A549 (cell line): ENCODE measurements at regions not wholly inside any gene's neighbourhood (a gene's known extent, or its start where the extent isn't known, plus 50 kb on each side); places are given as distances from the start of the nearest gene placed in this dataset.

Experiments
- CEBPB ChIP-seq, 2 experiments: fragments of >200 bp in 1 of 2; sonication (Bioruptor Twin) in 1 of 2; formaldehyde crosslinking in 1 of 2; IDR thresholded peaks; 2 replicates each; pipeline ENCODE4 v1.6.1; 2012 to 2016
- CTCF ChIP-seq: fragments of >200 bp; sonication (Bioruptor Twin); formaldehyde crosslinking; IDR thresholded peaks from 3 replicates; pipeline ENCODE4 v1.5.1; 2016
- HEYL ChIP-seq: fragments of 250-450 bp; sonication (Bioruptor Pico); IDR thresholded peaks from 2 replicates; pipeline ENCODE4 v1.8.0; 2021; ENCODE audit warnings: mild to moderate bottlenecking, moderate library complexity
- MAX ChIP-seq: IDR thresholded peaks from 2 replicates; pipeline ENCODE4 v1.6.1; 2012
- PBX3 ChIP-seq: IDR thresholded peaks from 2 replicates; pipeline ENCODE4 v1.6.1; 2012
- POLR2A ChIP-seq: IDR thresholded peaks from 2 replicates; pipeline ENCODE4 v1.6.1; 2012; ENCODE audit warnings: mild to moderate bottlenecking, low read length

- TF ChIP-seq PBX3, result no peak
- TF ChIP-seq CTCF, result no peak
- TF ChIP-seq CEBPB (IDR thresholded peaks at IDR 0.05), result no peak
- no peak for TF ChIP-seq POLR2A
- no peak for TF ChIP-seq HEYL (CRISPR knock-in tag)
- TF ChIP-seq MAX, result no peak
These were observed 121.5 kb upstream of the RAB4A start for GRCh38 chr1:229149435-229149834.
